KMS-11 (cell line): ENCODE measurements at regions not wholly inside any gene's neighbourhood (a gene's known extent, or its start where the extent isn't known, plus 50 kb on each side); places are given as distances from the start of the nearest gene placed in this dataset.

Experiments
- H2AFZ ChIP-seq: fragments of 200-600 bp; sonication (generic); 2 replicates; pipeline ENCODE4 v1.6.1; 2016; ENCODE audit warnings: antibody characterized with exemption, mixed run types, low read depth
- H3K27ac ChIP-seq: fragments of 200-600 bp; sonication (generic); 2 replicates; pipeline ENCODE4 v1.6.1; 2016; ENCODE audit warnings: mild to moderate bottlenecking, mixed run types
- H3K27me3 ChIP-seq: fragments of 200-600 bp; sonication (generic); 2 replicates; pipeline ENCODE4 v1.6.1; 2017; ENCODE audit warnings: mild to moderate bottlenecking, low read depth, mixed run types, moderate library complexity; ENCODE audit not compliant: insufficient read depth
- H3K36me3 ChIP-seq: fragments of 200-600 bp; sonication (generic); 2 replicates; pipeline ENCODE4 v1.6.1; 2017; ENCODE audit warnings: mild to moderate bottlenecking, mixed run types; ENCODE audit not compliant: insufficient read depth
- H3K4me1 ChIP-seq: fragments of 200-600 bp; sonication (generic); 2 replicates; pipeline ENCODE4 v1.6.1; 2016; ENCODE audit warnings: mild to moderate bottlenecking, low read depth, mixed run types; ENCODE audit not compliant: poor library complexity, severe bottlenecking
- H3K4me2 ChIP-seq: fragments of 200-600 bp; sonication (generic); 2 replicates; pipeline ENCODE4 v1.7.0; 2016; ENCODE audit warnings: mild to moderate bottlenecking, mixed run types
- H3K4me3 ChIP-seq: fragments of 200-600 bp; sonication (generic); IDR thresholded peaks from 2 replicates; pipeline ENCODE4 v1.6.1; 2017; ENCODE audit warnings: low read depth, low read length, mixed read lengths; ENCODE audit not compliant: insufficient read depth
- H3K79me2 ChIP-seq: fragments of 200-600 bp; sonication (generic); 2 replicates; pipeline ENCODE4 v1.6.1; 2016; ENCODE audit warnings: low read depth, mixed run types; ENCODE audit not compliant: insufficient read depth
- H3K9ac ChIP-seq: fragments of 200-600 bp; sonication (generic); 2 replicates; pipeline ENCODE4 v1.6.1; 2016; ENCODE audit warnings: mild to moderate bottlenecking, mixed run types
- H4K20me1 ChIP-seq: fragments of 200-600 bp; sonication (generic); 2 replicates; pipeline ENCODE4 v1.6.1; 2016; ENCODE audit warnings: mild to moderate bottlenecking, mixed run types; ENCODE audit not compliant: insufficient read depth
- CTCF ChIP-seq: fragments of 200-600 bp; sonication (generic); conservative IDR thresholded peaks from 2 replicates; pipeline ENCODE4 v1.6.1; 2017; ENCODE audit warnings: low read depth, mild to moderate bottlenecking, antibody characterized with exemption, low read length, moderate library complexity, mixed read lengths

- no peaks in the 10 kb centered on the region for H3K79me2 ChIP-seq
- no peaks in the 10 kb centered on the region for H3K27me3 ChIP-seq
- no peak overlapping the region for H3K4me2 ChIP-seq
- no peak overlapping the region for H3K4me3 ChIP-seq
- no peak overlapping the region for H2AFZ ChIP-seq
- TF ChIP-seq CTCF: no peak
- H3K36me3 ChIP-seq: no peaks in the 10 kb centered on the region
- no peak overlapping the region for H3K9ac ChIP-seq
- H3K4me1 ChIP-seq: no peaks in the 10 kb centered on the region
- H3K27ac ChIP-seq: no peak overlapping the region
- no peaks in the 10 kb centered on the region for H4K20me1 ChIP-seq
Observed at GRCh38 chr20:43363506-43363905, 94.2 kb upstream of the SRSF6 start.

GRCh38 chr20:43361526-43361925 lies 96.2 kb upstream of the SRSF6 start:
- TF ChIP-seq CTCF: no peak
- Histone ChIP-seq H3K27me3 (no peaks in the 10 kb centered on the region), H3K9ac (no peak overlapping the region)

GRCh38 chr20:43360016-43360415 lies 97.7 kb upstream of the SRSF6 start:
- Histone ChIP-seq H3K79me2 (no peaks in the 10 kb centered on the region), H3K4me3 (no peak overlapping the region), H3K9ac (no peak overlapping the region), H3K4me1 (no peaks in the 10 kb centered on the region), H4K20me1 (no peaks in the 10 kb centered on the region), H3K36me3 (no peaks in the 10 kb centered on the region), H3K27ac (no peak overlapping the region), H2AFZ (no peak overlapping the region), H3K27me3 (no peaks in the 10 kb centered on the region), H3K4me2 (no peak overlapping the region)
- TF ChIP-seq CTCF: no peak

More at GRCh38 chr20:43361526-43361925, 96.2 kb upstream of the SRSF6 start:
- Histone ChIP-seq H4K20me1 (no peaks in the 10 kb centered on the region), H3K4me1 (no peaks in the 10 kb centered on the region), H3K4me2 (no peak overlapping the region), H3K4me3 (no peak overlapping the region), H3K27ac (no peak overlapping the region), H2AFZ (no peak overlapping the region), H3K36me3 (no peaks in the 10 kb centered on the region), H3K79me2 (no peaks in the 10 kb centered on the region)

- no peak for TF ChIP-seq CTCF
- no peak overlapping the region for H3K4me3 ChIP-seq
- no peaks in the 10 kb centered on the region for H3K27me3 ChIP-seq
- no peak overlapping the region for H3K4me2 ChIP-seq
- no peaks in the 10 kb centered on the region for H3K4me1 ChIP-seq
- no peaks in the 10 kb centered on the region for H3K36me3 ChIP-seq
- H3K27ac ChIP-seq: no peak overlapping the region
- no peaks in the 10 kb centered on the region for H4K20me1 ChIP-seq
- H3K79me2 ChIP-seq: no peaks in the 10 kb centered on the region
- no peak overlapping the region for H3K9ac ChIP-seq
- no peak overlapping the region for H2AFZ ChIP-seq
Observed at GRCh38 chr20:43358811-43359210, 98.9 kb upstream of the SRSF6 start.
